Activated CD4-positive, alpha-beta T cell treated with anti-CD3 and anti-CD28 coated beads for 36 hours (primary cell): ENCODE measurements at regions not wholly inside any gene's neighbourhood (a gene's known extent, or its start where the extent isn't known, plus 50 kb on each side); places are given as distances from the start of the nearest gene placed in this dataset.

Experiments used
- ATAC-seq: fragments of 200-7000 bp; cut with Tn5 transposase; one replicate; pipeline ENCODE4 v1.10.0; 2021; ENCODE audit warnings: mild to moderate bottlenecking, moderate library complexity
- CTCF ChIA-PET: fragments of 350-600 bp; sonication (Branson Sonifier 250); formaldehyde crosslinking; loops from one replicate; lab custom pipeline; 2021; ENCODE audit warnings: antibody characterized with exemption; lab: Charles Lee
- POLR2A ChIA-PET: fragments of 350-600 bp; sonication (Branson Sonifier 250); formaldehyde crosslinking; loops from one replicate; lab custom pipeline; 2021; ENCODE audit warnings: antibody characterized with exemption, inconsistent platforms; lab: Charles Lee
- DNase-seq: peaks from one replicate; pipeline ENCODE4 v3.0.0-alpha.2; 2020
- H3K27ac Mint-ChIP-seq: one replicate; pipeline ENCODE4 v1.8.0; 2021; ENCODE audit warnings: mixed read lengths
- H3K27me3 Mint-ChIP-seq: one replicate; pipeline ENCODE4 v1.8.0; 2021; ENCODE audit warnings: mixed read lengths
- H3K36me3 Mint-ChIP-seq: one replicate; pipeline ENCODE4 v1.8.0; 2021; ENCODE audit warnings: low read depth, mixed read lengths
- H3K4me1 Mint-ChIP-seq: one replicate; pipeline ENCODE4 v1.8.0; 2021; ENCODE audit warnings: mixed read lengths
- H3K4me3 Mint-ChIP-seq: one replicate; pipeline ENCODE4 v1.8.0; 2021; ENCODE audit warnings: mild to moderate bottlenecking, moderate library complexity, mixed read lengths
- H3K9me3 Mint-ChIP-seq: one replicate; pipeline ENCODE4 v1.8.0; 2021; ENCODE audit warnings: low read depth, mixed read lengths
- intact Hi-C, 2 experiments: fragments of 100-400 bp; cut with DNase I in 1 of 2; cut with micrococcal nuclease in 1 of 2; formaldehyde crosslinking; loops; one replicate each; pipeline versions ENCODE4 v1.14.2 to v1.15.1; 2022 to 2024; cut with DNase I, micrococcal nuclease

DNA sequence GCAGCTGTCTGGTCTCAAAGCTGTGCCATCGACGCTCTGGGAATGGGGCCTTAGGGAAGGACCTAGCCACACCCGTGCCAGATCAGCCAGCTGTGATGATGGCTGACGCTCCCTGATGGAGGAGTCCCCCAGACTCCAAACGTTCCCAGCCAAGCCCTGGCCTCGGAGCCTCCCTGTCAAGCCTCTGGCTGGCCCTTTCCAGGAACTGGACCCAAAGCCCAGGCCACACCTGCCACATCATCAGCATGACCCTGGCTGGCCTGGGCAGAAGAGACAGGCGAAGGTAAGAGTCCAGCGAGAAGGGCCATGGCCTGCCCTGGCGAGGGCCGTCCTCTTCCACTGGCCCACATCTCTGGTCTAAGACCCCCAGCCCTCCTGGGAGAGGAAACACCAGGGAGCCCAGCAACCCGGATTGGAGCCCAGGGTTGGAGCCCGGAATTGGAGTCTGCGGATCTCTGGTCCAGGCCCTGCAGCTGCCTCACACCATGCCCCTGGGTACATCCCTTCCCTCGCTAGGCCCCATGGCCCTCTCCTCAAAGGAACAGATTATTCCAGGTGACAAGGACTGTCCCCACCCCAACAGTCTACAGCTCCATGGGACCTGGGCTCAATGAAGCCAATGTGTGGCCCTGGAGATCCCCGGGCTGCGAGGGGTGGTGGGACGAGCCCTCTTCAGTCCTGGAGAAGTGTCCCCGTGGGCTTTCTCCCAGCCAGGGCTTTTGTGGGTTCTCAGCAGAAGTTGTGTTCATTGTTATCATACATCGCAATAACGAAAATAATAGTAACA is 105.1 kb upstream of the TNRC6C start:
- Mint-ChIP-seq H3K27ac (no peak overlapping the region), H3K9me3 (peaks cover 2% of the 10 kb centered on the region), H3K4me1 (peaks cover 13% of the 10 kb centered on the region), H3K4me3 (no peak overlapping the region), H3K27me3 (no peaks in the 10 kb centered on the region), H3K36me3 (no peaks in the 10 kb centered on the region)
- intact Hi-C loops = no loop called here
- ChIA-PET POLR2A (no interaction called here), CTCF (interaction anchor here (1.3 kb wide), 1 partner anchor 16 kb away, joined by 3 read pairs; no protein-coding TSS in a partner anchor)
- ATAC-seq (no peak), DNase-seq (no peak)

DNA sequence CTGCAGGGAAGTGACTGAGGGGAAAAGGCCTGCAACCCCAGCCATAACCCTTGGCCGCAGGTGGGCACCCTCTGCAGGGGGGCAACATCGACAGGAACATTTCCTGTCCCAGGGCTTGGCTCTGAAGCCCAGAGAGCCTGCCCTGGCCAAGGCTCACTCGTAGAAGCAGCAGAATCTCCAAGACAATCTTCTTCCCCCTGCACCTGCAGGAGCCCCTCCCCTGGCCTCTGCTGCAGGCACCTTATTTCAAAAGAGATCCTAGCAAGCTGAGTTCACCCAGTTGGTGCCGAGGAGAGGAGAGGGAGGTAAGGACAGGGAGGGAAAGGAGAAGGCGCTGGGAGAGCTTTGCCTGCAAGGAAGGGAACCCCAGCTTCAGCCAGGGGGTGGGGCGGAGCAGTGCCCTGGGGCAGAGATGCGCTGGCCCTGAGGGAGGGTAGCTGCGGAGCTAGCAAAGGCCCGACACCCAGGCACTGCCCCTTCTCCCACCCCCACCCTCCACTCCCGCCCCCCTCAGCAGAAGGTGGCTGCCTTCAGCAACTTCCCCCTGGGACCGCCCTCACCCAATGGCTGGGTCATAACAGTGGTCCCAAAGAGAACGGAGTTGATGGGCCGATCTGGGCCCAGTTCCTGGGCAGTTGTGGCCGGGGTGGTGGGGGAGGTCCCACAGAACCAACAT is 104.3 kb upstream of the TNRC6C start:
- H3K27me3 Mint-ChIP-seq = no peaks in the 10 kb centered on the region
- no peak overlapping the region for H3K27ac Mint-ChIP-seq
- H3K4me1 Mint-ChIP-seq = peaks cover 13% of the 10 kb centered on the region
- ChIA-PET CTCF (interaction anchor here (1.3 kb wide), 1 partner anchor 15 kb away, joined by 3 read pairs; no protein-coding TSS in a partner anchor), POLR2A (no interaction called here)
- H3K36me3 Mint-ChIP-seq = no peaks in the 10 kb centered on the region
- intact Hi-C loops = no loop called here
- no peak overlapping the region for H3K4me3 Mint-ChIP-seq
- DNase-seq = no peak
- no peak for ATAC-seq
- H3K9me3 Mint-ChIP-seq = peaks cover 2% of the 10 kb centered on the region

DNA sequence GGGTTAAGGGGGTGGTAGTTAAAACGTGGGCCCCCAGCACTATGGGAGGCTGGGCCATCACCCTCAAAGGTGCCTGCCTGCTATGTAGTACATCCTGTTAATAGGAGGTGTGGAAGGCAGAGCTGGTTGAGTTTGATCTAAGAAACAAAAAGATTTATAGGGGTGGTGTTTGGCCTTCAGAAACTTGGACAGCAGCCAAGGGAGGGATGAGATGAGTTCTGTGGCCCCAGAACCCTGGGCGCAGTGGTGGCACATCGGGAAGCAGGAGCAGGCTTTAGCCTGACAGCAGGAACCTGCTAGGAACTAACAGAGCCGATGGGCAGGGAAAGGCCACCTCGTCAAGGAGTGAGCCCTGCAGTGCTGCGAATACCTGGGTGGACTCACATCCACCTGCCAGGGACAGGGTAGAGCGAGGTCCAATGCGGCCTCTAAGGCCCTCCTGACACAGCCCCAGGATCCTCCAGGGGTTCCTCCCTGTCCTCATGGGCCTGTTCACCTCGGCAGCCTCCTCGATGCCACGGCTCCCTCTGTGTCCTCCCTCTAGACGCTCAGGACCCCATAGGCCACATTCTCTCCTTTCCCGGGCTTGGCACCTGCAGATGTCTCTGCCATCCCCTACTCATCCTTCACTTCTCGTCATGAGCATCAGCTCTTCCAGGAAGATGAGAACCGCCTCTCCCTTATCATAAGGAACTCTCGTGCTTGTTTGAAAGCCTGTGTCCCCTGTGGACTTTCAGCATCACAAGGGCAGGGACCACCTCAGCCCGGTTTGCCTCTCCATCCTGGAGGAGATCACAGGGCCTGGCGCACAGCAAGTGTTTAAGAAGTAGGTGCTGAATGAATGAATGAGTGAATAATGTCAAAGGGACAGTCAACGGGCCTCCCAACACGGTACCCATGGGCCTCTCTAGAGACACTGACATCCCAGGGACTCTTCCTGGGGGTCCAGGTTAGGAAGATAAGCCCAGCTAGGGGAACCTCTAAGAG is 103.5 kb upstream of the TNRC6C start:
- ChIA-PET CTCF (no interaction called here), POLR2A (no interaction called here)
- H3K36me3 Mint-ChIP-seq = no peaks in the 10 kb centered on the region
- DNase-seq (no peak), ATAC-seq (no peak)
- H3K27ac Mint-ChIP-seq = no peak overlapping the region
- no peak overlapping the region for H3K4me3 Mint-ChIP-seq
- H3K27me3 Mint-ChIP-seq = no peaks in the 10 kb centered on the region
- H3K4me1 Mint-ChIP-seq = peaks cover 13% of the 10 kb centered on the region
- intact Hi-C loops = no loop called here
- peaks cover 2% of the 10 kb centered on the region for H3K9me3 Mint-ChIP-seq

DNA sequence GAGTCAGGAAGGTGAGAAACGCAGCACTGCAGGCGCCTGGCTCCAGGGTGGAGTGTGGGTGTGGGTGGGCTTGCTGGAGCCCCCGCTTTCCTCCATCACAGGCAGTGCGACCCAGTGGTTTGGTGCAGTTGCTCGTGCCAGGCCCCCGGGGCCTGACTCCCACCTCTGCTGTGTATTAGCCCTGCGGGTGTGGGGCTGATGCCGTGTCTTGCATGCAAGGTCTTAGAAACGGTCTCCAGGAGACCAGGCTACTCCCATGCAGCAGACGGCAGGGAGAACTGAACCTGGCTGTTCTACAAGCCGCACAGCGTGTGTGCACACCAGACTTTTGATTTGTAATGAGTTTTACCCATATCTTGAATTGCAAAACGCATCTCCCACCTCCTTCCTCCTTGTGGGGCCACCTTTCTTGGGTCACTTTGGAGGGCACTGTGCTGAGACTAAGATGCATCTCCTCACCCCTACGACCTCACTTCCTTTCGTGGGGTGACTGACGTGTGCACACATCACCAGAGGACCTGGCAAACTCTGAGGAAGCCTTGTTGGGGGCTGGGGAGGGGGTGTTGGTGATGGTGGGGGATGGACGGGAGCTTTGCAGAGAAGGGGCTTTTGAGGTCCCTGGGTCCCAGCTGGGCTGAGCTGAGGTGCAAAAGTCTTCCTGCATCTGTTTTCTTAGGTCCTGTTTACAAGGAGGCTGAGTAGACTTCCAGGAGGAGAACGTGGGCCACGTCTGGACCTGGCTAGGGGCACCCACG is 101.8 kb upstream of the TNRC6C start:
- no peak overlapping the region for H3K4me3 Mint-ChIP-seq
- CTCF ChIA-PET = no interaction called here
- POLR2A ChIA-PET = no interaction called here
- H3K27me3 Mint-ChIP-seq = no peaks in the 10 kb centered on the region
- ATAC-seq (no peak), DNase-seq (no peak)
- peaks cover 2% of the 10 kb centered on the region for H3K9me3 Mint-ChIP-seq
- intact Hi-C loops = no loop called here
- peaks cover 13% of the 10 kb centered on the region for H3K4me1 Mint-ChIP-seq
- H3K27ac Mint-ChIP-seq = no peak overlapping the region
- no peaks in the 10 kb centered on the region for H3K36me3 Mint-ChIP-seq

DNA sequence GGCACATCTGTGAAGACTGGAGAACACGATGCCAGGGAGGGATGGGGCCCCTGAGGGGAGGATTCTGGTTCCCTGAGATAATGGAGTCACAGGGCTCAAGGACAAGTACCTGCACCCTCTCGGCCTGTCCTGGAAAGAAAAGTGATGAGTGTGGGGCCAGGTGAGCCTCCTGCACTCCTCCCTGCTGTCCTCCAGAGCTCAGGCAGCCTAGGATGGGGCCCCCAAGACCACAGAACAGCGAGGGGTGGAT is 101.3 kb upstream of the TNRC6C start:
- Mint-ChIP-seq H3K36me3 (no peaks in the 10 kb centered on the region), H3K27me3 (no peaks in the 10 kb centered on the region), H3K4me3 (no peak overlapping the region), H3K27ac (no peak overlapping the region), H3K9me3 (peaks cover 2% of the 10 kb centered on the region), H3K4me1 (peaks cover 13% of the 10 kb centered on the region)
- ChIA-PET POLR2A (no interaction called here), CTCF (no interaction called here)
- ATAC-seq (no peak), DNase-seq (no peak)
- intact Hi-C loops = no loop called here

DNA sequence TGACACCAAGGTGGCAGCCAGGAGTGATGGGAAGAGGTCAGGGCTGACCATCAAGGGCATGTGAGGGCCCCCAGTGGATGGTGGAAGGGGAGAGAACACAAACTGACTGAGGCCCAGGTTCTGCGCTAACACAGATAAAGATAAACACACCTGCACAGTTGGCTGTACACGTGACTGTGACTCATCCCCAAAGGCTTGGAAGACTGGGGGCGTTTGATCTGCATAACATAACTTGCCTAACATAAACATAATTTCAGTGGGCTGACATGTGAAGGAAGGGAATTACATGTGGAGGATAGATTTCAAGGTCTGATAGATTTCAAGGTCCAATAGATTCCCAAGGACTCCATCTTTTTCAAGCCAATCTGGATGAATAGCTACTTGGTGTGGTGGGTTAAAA is 100.9 kb upstream of the TNRC6C start:
- Mint-ChIP-seq H3K4me3 (no peak overlapping the region), H3K36me3 (no peaks in the 10 kb centered on the region), H3K4me1 (peaks cover 13% of the 10 kb centered on the region), H3K9me3 (peaks cover 2% of the 10 kb centered on the region), H3K27ac (no peak overlapping the region), H3K27me3 (no peaks in the 10 kb centered on the region)
- POLR2A ChIA-PET = no interaction called here
- ATAC-seq (peak; percentile 72), DNase-seq (peak; percentile 47)
- CTCF ChIA-PET = no interaction called here
- intact Hi-C loops = no loop called here

DNA sequence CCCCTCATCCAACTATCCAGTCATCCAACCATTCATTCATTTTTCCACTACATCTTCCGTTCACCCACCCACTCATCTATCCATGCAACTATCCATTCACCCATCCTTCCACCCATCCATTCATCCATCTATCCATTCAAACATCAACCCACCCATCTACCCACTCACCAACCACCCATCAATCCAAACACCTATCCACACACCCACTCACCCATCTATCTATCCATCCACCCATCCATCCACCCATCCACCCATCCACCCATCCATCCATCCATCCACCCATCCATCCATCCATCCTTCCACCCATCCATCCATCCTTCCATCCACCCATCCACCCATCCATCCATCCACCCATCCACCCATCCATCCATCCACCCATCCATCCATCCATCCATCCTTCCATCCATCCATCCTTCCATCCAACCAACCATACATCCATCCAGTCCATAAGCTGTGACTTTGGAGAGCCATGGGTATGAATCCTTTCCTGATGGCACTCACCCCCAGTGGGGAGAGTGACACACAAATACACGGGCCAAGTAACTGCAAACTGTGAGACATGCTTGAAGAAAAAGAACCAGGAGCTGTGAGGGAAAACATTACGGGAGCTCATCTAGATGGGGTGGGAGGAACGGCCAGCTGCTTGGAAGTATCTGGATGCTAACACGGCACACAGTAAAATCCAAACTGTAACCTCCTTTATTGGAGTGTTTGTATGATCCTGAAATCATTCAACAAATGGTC is 100.0 kb upstream of the TNRC6C start:
- ATAC-seq = no peak
- Mint-ChIP-seq H3K4me1 (peaks cover 13% of the 10 kb centered on the region), H3K9me3 (peaks cover 2% of the 10 kb centered on the region), H3K27ac (no peak overlapping the region), H3K4me3 (no peak overlapping the region), H3K27me3 (no peaks in the 10 kb centered on the region), H3K36me3 (no peaks in the 10 kb centered on the region)
- intact Hi-C loops = no loop called here
- POLR2A ChIA-PET = no interaction called here
- CTCF ChIA-PET = interaction anchor here (1.2 kb wide), 1 partner anchor 161 kb away, joined by 4 read pairs; no protein-coding TSS in a partner anchor
- DNase-seq = no peak

DNA sequence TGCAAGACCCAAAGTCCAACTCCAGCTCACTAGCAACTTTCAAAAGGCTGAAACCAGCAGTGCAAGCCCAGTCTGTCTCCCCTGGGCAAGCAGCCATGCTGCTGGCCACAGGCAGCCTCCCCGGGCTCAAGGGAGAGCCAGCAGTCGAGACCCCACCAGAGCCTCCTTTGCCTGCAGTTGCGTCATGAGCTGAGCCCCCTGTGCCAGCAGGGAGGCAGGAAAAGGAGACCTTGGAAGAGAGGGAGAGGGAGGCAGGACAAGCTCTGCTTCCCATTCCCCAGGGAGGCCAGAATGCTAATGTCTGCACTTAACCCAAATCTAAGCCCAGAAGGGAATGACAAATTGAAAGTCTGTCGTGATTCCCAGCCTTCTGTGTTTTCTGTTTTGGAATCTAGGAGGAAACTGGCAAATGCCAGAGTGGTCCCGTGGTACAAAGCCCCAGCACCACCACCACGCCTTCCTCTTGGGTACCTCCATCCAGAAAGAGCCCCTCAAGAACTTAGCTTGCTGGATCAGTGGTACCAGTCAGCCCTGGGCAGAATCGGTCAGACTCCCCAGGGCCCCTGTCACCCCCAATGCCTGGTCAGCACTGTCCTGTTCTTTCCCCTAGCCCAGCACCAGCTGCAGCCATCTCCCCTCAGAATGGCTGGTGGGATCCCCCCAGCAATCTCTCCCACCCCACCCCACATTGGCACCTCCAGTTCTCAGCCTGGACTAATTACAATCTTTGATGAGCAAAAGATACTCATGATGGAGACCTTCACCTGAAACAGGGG is 99.3 kb upstream of the TNRC6C start:
- ChIA-PET CTCF (interaction anchor here (1.2 kb wide), 1 partner anchor 160 kb away, joined by 4 read pairs; no protein-coding TSS in a partner anchor), POLR2A (interaction anchor here (0.6 kb wide), 1 partner anchor 317 kb away, joined by 3 read pairs; no protein-coding TSS in a partner anchor)
- intact Hi-C loops = no loop called here
- Mint-ChIP-seq H3K27me3 (no peaks in the 10 kb centered on the region), H3K36me3 (no peaks in the 10 kb centered on the region), H3K9me3 (peaks cover 2% of the 10 kb centered on the region), H3K4me3 (no peak overlapping the region), H3K27ac (no peak overlapping the region), H3K4me1 (peaks cover 13% of the 10 kb centered on the region)
- ATAC-seq (no peak), DNase-seq (no peak)

DNA sequence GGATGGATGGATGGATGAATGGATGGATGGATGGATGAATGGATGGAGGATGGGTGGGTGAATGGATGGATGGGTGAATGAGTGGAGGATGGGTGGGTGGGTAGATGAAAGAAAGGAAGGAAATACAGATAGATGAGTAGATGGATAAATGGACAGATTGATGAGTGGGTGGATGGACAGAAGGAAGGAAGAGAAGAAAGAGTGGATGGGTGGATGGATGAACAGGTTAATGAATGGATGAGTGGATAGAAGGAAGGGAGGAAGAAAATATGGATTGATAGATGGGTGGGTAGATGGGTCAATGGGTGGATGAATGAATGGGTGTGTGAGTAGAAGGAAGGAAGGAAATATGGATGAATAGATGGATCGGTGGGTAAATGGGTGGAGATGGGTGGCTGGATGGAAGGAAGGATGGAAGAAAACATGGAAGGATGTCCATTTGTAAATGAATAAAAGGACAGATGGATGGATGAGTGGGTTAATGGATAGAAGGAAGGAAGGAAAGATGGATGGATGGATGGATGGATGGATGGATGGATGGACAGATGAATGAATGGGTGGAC is 97.3 kb upstream of the TNRC6C start:
- no peaks in the 10 kb centered on the region for H3K36me3 Mint-ChIP-seq
- H3K27me3 Mint-ChIP-seq = no peaks in the 10 kb centered on the region
- ATAC-seq (no peak), DNase-seq (no peak)
- H3K9me3 Mint-ChIP-seq = peaks cover 2% of the 10 kb centered on the region
- CTCF ChIA-PET = no interaction called here
- POLR2A ChIA-PET = no interaction called here
- H3K27ac Mint-ChIP-seq = no peak overlapping the region
- intact Hi-C loops = no loop called here
- H3K4me1 Mint-ChIP-seq = peaks cover 13% of the 10 kb centered on the region
- no peak overlapping the region for H3K4me3 Mint-ChIP-seq
